Keratinocyte (primary cell): ENCODE measurements at regions not wholly inside any gene's neighbourhood (a gene's known extent, or its start where the extent isn't known, plus 50 kb on each side); places are given as distances from the start of the nearest gene placed in this dataset.

Source experiments
- DNase-seq: peaks from one replicate; pipeline ENCODE4 v3.0.0-alpha.2; 2011; ENCODE audit warnings: low read depth, missing footprints, low spot score
- FAIRE-seq: peaks from 2 replicates; lab custom pipeline; 2011; peaks lifted over from hg19 to GRCh38; lab: Jason Lieb, UNC
- H2AFZ ChIP-seq: 2 replicates; pipeline ENCODE4 v1.6.0; 2012; ENCODE audit warnings: low read length, control low read depth, inconsistent platforms; ENCODE audit not compliant: control insufficient read depth
- H3K27ac ChIP-seq: 2 replicates; pipeline ENCODE4 v1.5.1; 2011; ENCODE audit warnings: low read length; ENCODE audit not compliant: control insufficient read depth, insufficient read depth
- H3K27me3 ChIP-seq: 3 replicates; pipeline ENCODE4 v1.6.0; 2011; ENCODE audit warnings: low read length; ENCODE audit not compliant: control insufficient read depth, insufficient read depth; ENCODE audit errors: extremely low read depth
- H3K36me3 ChIP-seq, 2 experiments: 2 replicates in 1 of 2; 3 replicates in 1 of 2; pipeline ENCODE4 v1.5.1; 2011; ENCODE audit warnings: low read length in 2 of 2, mild to moderate bottlenecking in 1 of 2; ENCODE audit not compliant: control insufficient read depth in 2 of 2, insufficient read depth in 2 of 2; ENCODE audit errors: extremely low read depth in 1 of 2
- H3K4me1 ChIP-seq: 3 replicates; pipeline ENCODE4 v1.5.1; 2011; ENCODE audit warnings: low read length; ENCODE audit not compliant: control insufficient read depth, insufficient read depth; ENCODE audit errors: extremely low read depth
- H3K4me2 ChIP-seq: 3 replicates; pipeline ENCODE4 v1.6.0; 2011; ENCODE audit warnings: low read depth, low read length; ENCODE audit not compliant: control insufficient read depth, insufficient read depth; ENCODE audit errors: extremely low read depth
- H3K4me3 ChIP-seq, 3 experiments: fragments of 200-600 bp in 1 of 3; sonication (generic) in 1 of 3; 2 replicates in 2 of 3; 3 replicates in 1 of 3; pipeline ENCODE4 v1.5.1; 2011 to 2016; ENCODE audit warnings: low read length in 3 of 3, mild to moderate bottlenecking in 3 of 3, control low read depth in 2 of 3, inconsistent platforms in 1 of 3, low read depth in 1 of 3, mixed read lengths in 1 of 3, mixed run types in 1 of 3, moderate library complexity in 1 of 3; ENCODE audit not compliant: control insufficient read depth in 2 of 3, insufficient read depth in 2 of 3; ENCODE audit errors: extremely low read depth in 1 of 3
- H3K79me2 ChIP-seq: 2 replicates; pipeline ENCODE4 v1.6.0; 2012; ENCODE audit warnings: low read length; ENCODE audit not compliant: control insufficient read depth, insufficient read depth
- H3K9ac ChIP-seq: 3 replicates; pipeline ENCODE4 v1.6.0; 2011; ENCODE audit warnings: low read length; ENCODE audit not compliant: control insufficient read depth, insufficient read depth; ENCODE audit errors: extremely low read depth
- H3K9me1 ChIP-seq: 3 replicates; pipeline ENCODE4 v1.6.0; 2011; ENCODE audit warnings: low read length; ENCODE audit not compliant: control insufficient read depth, insufficient read depth; ENCODE audit errors: extremely low read depth
- H3K9me3 ChIP-seq: 2 replicates; pipeline ENCODE4 v1.5.1; 2012; ENCODE audit warnings: low read depth, low read length; ENCODE audit not compliant: control insufficient read depth
- H4K20me1 ChIP-seq: 3 replicates; pipeline ENCODE4 v1.6.0; 2011; ENCODE audit warnings: low read length; ENCODE audit not compliant: control insufficient read depth, insufficient read depth; ENCODE audit errors: extremely low read depth
- EZH2 ChIP-seq: IDR thresholded peaks from one replicate; pipeline ENCODE4 v1.6.1; 2012; ENCODE audit warnings: inconsistent platforms, mild to moderate bottlenecking, low read length, moderate library complexity
- dilution Hi-C: fragments of 300-500 bp; cut with MboI; formaldehyde crosslinking; loops from one replicate; pipeline ENCODE4 v1.7.0; 2020; ENCODE audit warnings: low sequenced_read_pairs; ENCODE audit not compliant: extremely low pct_ligation_motif_present
- TF ChIP-seq, protein P1 (sequence below), 3 experiments: IDR thresholded peaks in 1 of 3; conservative IDR thresholded peaks in 1 of 3; optimal IDR thresholded peaks in 1 of 3; 2 replicates in 2 of 3; 3 replicates in 1 of 3; pipeline versions ENCODE3 to v1.5.1; 2011; ENCODE audit warnings: low read length in 3 of 3, mild to moderate bottlenecking in 3 of 3, moderate library complexity in 2 of 3, control low read depth in 1 of 3, inconsistent platforms in 1 of 3; ENCODE audit not compliant: insufficient read depth in 2 of 3; ENCODE audit errors: extremely low read depth in 1 of 3

DNA sequence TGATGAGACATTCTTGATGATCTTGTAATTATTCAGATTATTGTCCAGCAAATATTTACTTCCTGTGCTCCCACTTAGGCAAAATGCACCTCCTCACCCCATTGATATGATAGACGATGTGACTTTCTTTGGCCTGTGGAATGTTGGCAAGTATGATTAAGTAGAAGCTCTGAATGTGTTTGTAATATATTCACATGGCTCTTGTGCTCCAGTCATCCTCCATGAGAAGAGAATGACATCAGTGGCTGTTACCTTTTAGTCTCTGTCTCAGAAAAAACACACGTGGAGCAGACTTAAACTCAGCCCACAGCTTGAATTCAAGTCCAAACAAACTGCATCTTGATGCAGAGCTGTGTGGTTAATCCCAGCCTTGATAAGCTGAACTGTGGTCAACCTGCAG lies 984.3 kb upstream of the FBXO33 start:
- no peaks in the 10 kb centered on the region for H3K4me1 ChIP-seq
- H2AFZ ChIP-seq = no peak overlapping the region
- no peaks in the 10 kb centered on the region for H3K79me2 ChIP-seq
- no peak overlapping the region for H3K27ac ChIP-seq
- H3K9me3 ChIP-seq = no peaks in the 10 kb centered on the region
- no peak for FAIRE-seq
- H3K36me3 ChIP-seq = no peaks in the 10 kb centered on the region
- H4K20me1 ChIP-seq = no peaks in the 10 kb centered on the region
- no peaks in the 10 kb centered on the region for H3K27me3 ChIP-seq
- H3K4me3 ChIP-seq = no peak overlapping the region
- dilution Hi-C loops = no loop called here
- no peaks in the 10 kb centered on the region for H3K9me1 ChIP-seq
- no peak overlapping the region for H3K9ac ChIP-seq
- DNase-seq = no peak
- TF ChIP-seq, protein P1, sequence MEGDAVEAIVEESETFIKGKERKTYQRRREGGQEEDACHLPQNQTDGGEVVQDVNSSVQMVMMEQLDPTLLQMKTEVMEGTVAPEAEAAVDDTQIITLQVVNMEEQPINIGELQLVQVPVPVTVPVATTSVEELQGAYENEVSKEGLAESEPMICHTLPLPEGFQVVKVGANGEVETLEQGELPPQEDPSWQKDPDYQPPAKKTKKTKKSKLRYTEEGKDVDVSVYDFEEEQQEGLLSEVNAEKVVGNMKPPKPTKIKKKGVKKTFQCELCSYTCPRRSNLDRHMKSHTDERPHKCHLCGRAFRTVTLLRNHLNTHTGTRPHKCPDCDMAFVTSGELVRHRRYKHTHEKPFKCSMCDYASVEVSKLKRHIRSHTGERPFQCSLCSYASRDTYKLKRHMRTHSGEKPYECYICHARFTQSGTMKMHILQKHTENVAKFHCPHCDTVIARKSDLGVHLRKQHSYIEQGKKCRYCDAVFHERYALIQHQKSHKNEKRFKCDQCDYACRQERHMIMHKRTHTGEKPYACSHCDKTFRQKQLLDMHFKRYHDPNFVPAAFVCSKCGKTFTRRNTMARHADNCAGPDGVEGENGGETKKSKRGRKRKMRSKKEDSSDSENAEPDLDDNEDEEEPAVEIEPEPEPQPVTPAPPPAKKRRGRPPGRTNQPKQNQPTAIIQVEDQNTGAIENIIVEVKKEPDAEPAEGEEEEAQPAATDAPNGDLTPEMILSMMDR (optimal IDR thresholded peaks at IDR 0.05 in 1 of 3, IDR thresholded peaks at IDR 0.05 in 1 of 3, conservative IDR thresholded peaks at IDR 0.05 in 1 of 3; ENCODE audit: extremely low read depth in 1 of 3, insufficient read depth in 2 of 3, low read length in 3 of 3) = no peak
- no peak for TF ChIP-seq EZH2
- no peak overlapping the region for H3K4me2 ChIP-seq

DNA sequence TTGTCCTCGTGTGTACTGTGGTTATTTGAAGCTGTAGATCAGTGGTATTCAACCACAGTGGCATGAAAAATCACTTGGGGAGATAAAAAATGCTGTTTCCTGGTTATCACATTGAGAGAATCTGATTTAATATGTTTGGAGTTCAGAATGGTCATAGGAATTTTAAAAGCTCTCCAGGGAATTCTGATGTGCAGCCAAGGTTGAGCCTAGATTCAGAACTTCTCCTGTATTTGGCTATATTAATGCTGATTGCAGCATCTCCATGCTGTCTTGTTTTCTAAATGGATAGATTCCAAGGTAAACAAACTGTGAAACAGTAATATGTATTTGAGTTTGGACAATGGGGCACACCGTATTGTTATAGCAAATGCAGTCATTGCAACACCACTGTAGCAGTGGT lies 982.2 kb upstream of the FBXO33 start:
- Histone ChIP-seq H3K79me2 (no peaks in the 10 kb centered on the region), H3K4me1 (no peaks in the 10 kb centered on the region), H3K36me3 (no peaks in the 10 kb centered on the region), H3K27ac (no peak overlapping the region), H3K9me1 (no peaks in the 10 kb centered on the region), H3K4me3 (no peak overlapping the region), H3K4me2 (no peak overlapping the region), H4K20me1 (no peaks in the 10 kb centered on the region), H2AFZ (no peak overlapping the region), H3K9me3 (peaks cover 2% of the 10 kb centered on the region), H3K27me3 (no peaks in the 10 kb centered on the region), H3K9ac (no peak overlapping the region)
- DNase-seq (no peak), FAIRE-seq (no peak)
- TF ChIP-seq, protein P1 (optimal IDR thresholded peaks at IDR 0.05 in 1 of 3, IDR thresholded peaks at IDR 0.05 in 1 of 3, conservative IDR thresholded peaks at IDR 0.05 in 1 of 3; ENCODE audit: extremely low read depth in 1 of 3, insufficient read depth in 2 of 3, low read length in 3 of 3) = no peak
- no peak for TF ChIP-seq EZH2
- dilution Hi-C loops = no loop called here
